ENCODE measurements at regions not wholly inside any gene's neighbourhood (a gene's known extent, or its start where the extent isn't known, plus 50 kb on each side); places are given as distances from the start of the nearest gene placed in this dataset.

- DNase-seq, result no peak
- Histone ChIP-seq H3K4me1 (ENCODE audit: control insufficient read depth in 1 of 2, insufficient read depth in 2 of 2, low read length in 2 of 2) (no peaks in the 10 kb centered on the region), H3K36me3 (ENCODE audit: control insufficient read depth in 1 of 2, insufficient read depth in 2 of 2, low read length in 2 of 2) (no peaks in the 10 kb centered on the region), H3K9ac (ENCODE audit: low read length) (no peak overlapping the region), H2BK12ac (ENCODE audit: low read length) (no peak overlapping the region), H3K4me2 (ENCODE audit: low read length) (no peak overlapping the region), H3K79me1 (ENCODE audit: low read length) (no peaks in the 10 kb centered on the region), H3K18ac (ENCODE audit: low read length) (no peak overlapping the region), H4K12ac (ENCODE audit: low read depth, low read length) (no peak overlapping the region), H2BK120ac (ENCODE audit: insufficient read depth, low read length, poor library complexity) (no peak overlapping the region), H3K4ac (ENCODE audit: low read depth, low read length) (no peak overlapping the region), H2AFZ (ENCODE audit: insufficient read depth, low read length, poor library complexity) (no peak overlapping the region), H3K79me2 (ENCODE audit: control insufficient read depth, insufficient read depth, low read length, poor library complexity) (no peaks in the 10 kb centered on the region), H3K27ac (ENCODE audit: low read depth, low read length) (no peak overlapping the region), H4K91ac (ENCODE audit: low read depth, low read length) (no peak overlapping the region), H2BK5ac (ENCODE audit: low read depth, low read length, poor library complexity) (no peak overlapping the region), H3K9me3 (ENCODE audit: insufficient read depth, low read depth, low read length) (no peaks in the 10 kb centered on the region), H3K27me3 (ENCODE audit: insufficient read depth, low read length) (no peaks in the 10 kb centered on the region), H3K23ac (ENCODE audit: low read length) (no peak overlapping the region), H3K4me3 (ENCODE audit: low read depth, low read length) (no peak overlapping the region), H3K14ac (ENCODE audit: low read length) (no peak overlapping the region), H4K8ac (ENCODE audit: low read depth, low read length) (no peak overlapping the region), H2AK5ac (ENCODE audit: low read length) (no peak overlapping the region)
- no CpG with 5 or more reads among the region's 5 CpGs for WGBS (ENCODE audit: extremely low coverage, insufficient coverage, insufficient read length)
Observed at GRCh38 chr10:118918116-118918515, 111.4 kb upstream of the NANOS1 start.

GRCh38 chr10:118918587-118918986, 110.9 kb upstream of the NANOS1 start:
- H3K36me3 ChIP-seq (ENCODE audit: control insufficient read depth in 1 of 2, insufficient read depth in 2 of 2, low read length in 2 of 2), result no peaks in the 10 kb centered on the region
- no peaks in the 10 kb centered on the region for H3K4me1 ChIP-seq (ENCODE audit: control insufficient read depth in 1 of 2, insufficient read depth in 2 of 2, low read length in 2 of 2)
- H2BK12ac ChIP-seq (ENCODE audit: low read length), result no peak overlapping the region
- H3K79me1 ChIP-seq (ENCODE audit: low read length), result no peaks in the 10 kb centered on the region
- no peak for DNase-seq
- H4K8ac ChIP-seq (ENCODE audit: low read depth, low read length), result no peak overlapping the region
- no peak overlapping the region for H4K12ac ChIP-seq (ENCODE audit: low read depth, low read length)
- H2AFZ ChIP-seq (ENCODE audit: insufficient read depth, low read length, poor library complexity), result no peak overlapping the region
- no peak overlapping the region for H3K18ac ChIP-seq (ENCODE audit: low read length)
- H3K23ac ChIP-seq (ENCODE audit: low read length), result no peak overlapping the region
- H2BK120ac ChIP-seq (ENCODE audit: insufficient read depth, low read length, poor library complexity), result no peak overlapping the region
- WGBS (ENCODE audit: extremely low coverage, insufficient coverage, insufficient read length), result no CpG with 5 or more reads among the region's 3 CpGs
- H2BK5ac ChIP-seq (ENCODE audit: low read depth, low read length, poor library complexity), result no peak overlapping the region
- H3K27ac ChIP-seq (ENCODE audit: low read depth, low read length), result no peak overlapping the region
- no peak overlapping the region for H3K4ac ChIP-seq (ENCODE audit: low read depth, low read length)
- H2AK5ac ChIP-seq (ENCODE audit: low read length), result no peak overlapping the region
- no peak overlapping the region for H3K4me3 ChIP-seq (ENCODE audit: low read depth, low read length)
- H3K9ac ChIP-seq (ENCODE audit: low read length), result no peak overlapping the region
- no peak overlapping the region for H4K91ac ChIP-seq (ENCODE audit: low read depth, low read length)
- no peak overlapping the region for H3K14ac ChIP-seq (ENCODE audit: low read length)
- H3K4me2 ChIP-seq (ENCODE audit: low read length), result no peak overlapping the region
- no peaks in the 10 kb centered on the region for H3K79me2 ChIP-seq (ENCODE audit: control insufficient read depth, insufficient read depth, low read length, poor library complexity)
- no peaks in the 10 kb centered on the region for H3K9me3 ChIP-seq (ENCODE audit: insufficient read depth, low read depth, low read length)
- H3K27me3 ChIP-seq (ENCODE audit: insufficient read depth, low read length), result no peaks in the 10 kb centered on the region

GRCh38 chr10:118920206-118920605, 109.3 kb upstream of the NANOS1 start:
- Histone ChIP-seq H2BK12ac (ENCODE audit: low read length) (no peak overlapping the region), H3K36me3 (ENCODE audit: control insufficient read depth in 1 of 2, insufficient read depth in 2 of 2, low read length in 2 of 2) (no peaks in the 10 kb centered on the region), H3K14ac (ENCODE audit: low read length) (no peak overlapping the region), H3K23ac (ENCODE audit: low read length) (no peak overlapping the region), H2AFZ (ENCODE audit: insufficient read depth, low read length, poor library complexity) (no peak overlapping the region), H3K79me1 (ENCODE audit: low read length) (no peaks in the 10 kb centered on the region), H4K91ac (ENCODE audit: low read depth, low read length) (no peak overlapping the region), H4K12ac (ENCODE audit: low read depth, low read length) (no peak overlapping the region), H3K18ac (ENCODE audit: low read length) (no peak overlapping the region), H2BK120ac (ENCODE audit: insufficient read depth, low read length, poor library complexity) (no peak overlapping the region), H3K79me2 (ENCODE audit: control insufficient read depth, insufficient read depth, low read length, poor library complexity) (no peaks in the 10 kb centered on the region), H3K4ac (ENCODE audit: low read depth, low read length) (no peak overlapping the region), H3K27me3 (ENCODE audit: insufficient read depth, low read length) (no peaks in the 10 kb centered on the region), H2BK5ac (ENCODE audit: low read depth, low read length, poor library complexity) (no peak overlapping the region), H3K27ac (ENCODE audit: low read depth, low read length) (no peak overlapping the region), H3K4me2 (ENCODE audit: low read length) (no peak overlapping the region), H3K4me1 (ENCODE audit: control insufficient read depth in 1 of 2, insufficient read depth in 2 of 2, low read length in 2 of 2) (no peaks in the 10 kb centered on the region), H3K9me3 (ENCODE audit: insufficient read depth, low read depth, low read length) (no peaks in the 10 kb centered on the region), H3K4me3 (ENCODE audit: low read depth, low read length) (no peak overlapping the region), H4K8ac (ENCODE audit: low read depth, low read length) (no peak overlapping the region), H2AK5ac (ENCODE audit: low read length) (no peak overlapping the region), H3K9ac (ENCODE audit: low read length) (no peak overlapping the region)
- WGBS (ENCODE audit: extremely low coverage, insufficient coverage, insufficient read length), result no CpG with 5 or more reads among the region's 9 CpGs
- no peak for DNase-seq

- no peak overlapping the region for H4K8ac ChIP-seq (ENCODE audit: low read depth, low read length)
- H3K36me3 ChIP-seq (ENCODE audit: control insufficient read depth in 1 of 2, insufficient read depth in 2 of 2, low read length in 2 of 2), result no peaks in the 10 kb centered on the region
- no peak overlapping the region for H4K91ac ChIP-seq (ENCODE audit: low read depth, low read length)
- no peak for DNase-seq
- no peak overlapping the region for H3K27ac ChIP-seq (ENCODE audit: low read depth, low read length)
- no peak overlapping the region for H2AK5ac ChIP-seq (ENCODE audit: low read length)
- H2AFZ ChIP-seq (ENCODE audit: insufficient read depth, low read length, poor library complexity), result no peak overlapping the region
- no peaks in the 10 kb centered on the region for H3K27me3 ChIP-seq (ENCODE audit: insufficient read depth, low read length)
- WGBS (ENCODE audit: extremely low coverage, insufficient coverage, insufficient read length), result no CpG with 5 or more reads among the region's 1 CpG
- no peaks in the 10 kb centered on the region for H3K4me1 ChIP-seq (ENCODE audit: control insufficient read depth in 1 of 2, insufficient read depth in 2 of 2, low read length in 2 of 2)
- no peaks in the 10 kb centered on the region for H3K79me2 ChIP-seq (ENCODE audit: control insufficient read depth, insufficient read depth, low read length, poor library complexity)
- H3K14ac ChIP-seq (ENCODE audit: low read length), result no peak overlapping the region
- H3K9ac ChIP-seq (ENCODE audit: low read length), result no peak overlapping the region
- H3K9me3 ChIP-seq (ENCODE audit: insufficient read depth, low read depth, low read length), result no peaks in the 10 kb centered on the region
- H3K4me3 ChIP-seq (ENCODE audit: low read depth, low read length), result no peak overlapping the region
- H4K12ac ChIP-seq (ENCODE audit: low read depth, low read length), result no peak overlapping the region
- no peak overlapping the region for H2BK120ac ChIP-seq (ENCODE audit: insufficient read depth, low read length, poor library complexity)
- no peak overlapping the region for H3K18ac ChIP-seq (ENCODE audit: low read length)
- no peak overlapping the region for H3K4ac ChIP-seq (ENCODE audit: low read depth, low read length)
- no peaks in the 10 kb centered on the region for H3K79me1 ChIP-seq (ENCODE audit: low read length)
- H2BK12ac ChIP-seq (ENCODE audit: low read length), result no peak overlapping the region
- no peak overlapping the region for H3K23ac ChIP-seq (ENCODE audit: low read length)
- no peak overlapping the region for H2BK5ac ChIP-seq (ENCODE audit: low read depth, low read length, poor library complexity)
- no peak overlapping the region for H3K4me2 ChIP-seq (ENCODE audit: low read length)
Observed at GRCh38 chr10:118922226-118922625, 107.3 kb upstream of the NANOS1 start.

Data from trophoblast cell (in vitro differentiated cells and primary cell).